NCI-H1105 treated with DMSO at 0.1 percent for 48 hours (cell line): ENCODE measurements at regions not wholly inside any gene's neighbourhood (a gene's known extent, or its start where the extent isn't known, plus 50 kb on each side); places are given as distances from the start of the nearest gene placed in this dataset.
"Not testable (repeated sequence)": the region's sequence is repeated elsewhere in the genome, so short reads cannot be mapped to it uniquely, and the experiment has no call there.

Experiments
- DNase-seq: peaks from one replicate; lab custom pipeline; 2025; lab: John Stamatoyannopoulos, UW

- no peak for DNase-seq
These were observed 499.1 kb downstream of the NFIB start for GRCh38 chr9:13814647-13815400.

- no peak for DNase-seq
These were observed 502.1 kb downstream of the NFIB start for GRCh38 chr9:13811876-13812275.

- no peak for DNase-seq
These were observed 503.4 kb downstream of the NFIB start for GRCh38 chr9:13810510-13810909.

GRCh38 chr9:13809401-13809800, 504.5 kb downstream of the NFIB start:
- no peak for DNase-seq

- no peak for DNase-seq
These were observed 506.8 kb downstream of the NFIB start for GRCh38 chr9:13807118-13807517.

- DNase-seq, result no peak
These were observed 507.2 kb downstream of the NFIB start for GRCh38 chr9:13806714-13807113.

GRCh38 chr9:13805546-13805945, 508.4 kb downstream of the NFIB start:
- DNase-seq, result no peak

GRCh38 chr9:13804532-13804931, 509.4 kb downstream of the NFIB start:
- DNase-seq, result no peak

GRCh38 chr9:13800776-13801175, 513.2 kb downstream of the NFIB start:
- DNase-seq, result no peak

GRCh38 chr9:13797701-13798100, 516.2 kb downstream of the NFIB start:
- DNase-seq, result not testable (repeated sequence)

- no peak for DNase-seq
These were observed 512.3 kb upstream of the MPDZ start for GRCh38 chr9:13791816-13792215.

- no peak for DNase-seq
These were observed 510.6 kb upstream of the MPDZ start for GRCh38 chr9:13790055-13790454.

- DNase-seq, result no peak
These were observed 507.8 kb upstream of the MPDZ start for GRCh38 chr9:13787234-13787833.

GRCh38 chr9:13786711-13787110, 507.2 kb upstream of the MPDZ start:
- no peak for DNase-seq

GRCh38 chr9:13786131-13786530, 506.6 kb upstream of the MPDZ start:
- DNase-seq, result no peak

GRCh38 chr9:13779106-13779505, 499.6 kb upstream of the MPDZ start:
- no peak for DNase-seq

- no peak for DNase-seq
These were observed 499.1 kb upstream of the MPDZ start for GRCh38 chr9:13778631-13779030.

GRCh38 chr9:13770956-13771355, 491.5 kb upstream of the MPDZ start:
- DNase-seq, result peak; percentile 39

GRCh38 chr9:13769641-13770040, 490.1 kb upstream of the MPDZ start:
- DNase-seq, result no peak

- DNase-seq, result no peak
These were observed 489.5 kb upstream of the MPDZ start for GRCh38 chr9:13769006-13769405.

- no peak for DNase-seq
These were observed 482.7 kb upstream of the MPDZ start for GRCh38 chr9:13762209-13762608.

GRCh38 chr9:13759551-13759950, 480.1 kb upstream of the MPDZ start:
- DNase-seq, result no peak

- DNase-seq, result no peak
These were observed 479.4 kb upstream of the MPDZ start for GRCh38 chr9:13758936-13759335.

GRCh38 chr9:13756943-13757342, 477.5 kb upstream of the MPDZ start:
- no peak for DNase-seq
